Endodermal cell (in vitro differentiated cells): ENCODE measurements at regions not wholly inside any gene's neighbourhood (a gene's known extent, or its start where the extent isn't known, plus 50 kb on each side); places are given as distances from the start of the nearest gene placed in this dataset.

Experiments used
- DNase-seq: peaks from one replicate; pipeline ENCODE4 v3.0.0-alpha.2; 2017
- H3K27ac ChIP-seq: 2 replicates; pipeline ENCODE4 v1.5.1; 2013; ENCODE audit warnings: mild to moderate bottlenecking, low read depth, low read length, moderate library complexity
- H3K27me3 ChIP-seq: 2 replicates; pipeline ENCODE4 v1.6.1; 2013; ENCODE audit warnings: mild to moderate bottlenecking, low read length, moderate library complexity; ENCODE audit not compliant: insufficient read depth, control insufficient read depth, poor library complexity, severe bottlenecking
- H3K36me3 ChIP-seq: 2 replicates; pipeline ENCODE4 v1.7.0; 2013; ENCODE audit warnings: mild to moderate bottlenecking, low read length, moderate library complexity; ENCODE audit not compliant: control insufficient read depth, insufficient read depth
- H3K4me1 ChIP-seq: one replicate; pipeline ENCODE4 v1.7.0; 2013; ENCODE audit warnings: low read length; ENCODE audit not compliant: control insufficient read depth, insufficient read depth
- H3K4me3 ChIP-seq: 2 replicates; pipeline ENCODE4 v1.5.1; 2013; ENCODE audit warnings: mild to moderate bottlenecking, low read length, moderate library complexity
- H3K9ac ChIP-seq: 2 replicates; pipeline ENCODE4 v1.6.1; 2013; ENCODE audit warnings: mild to moderate bottlenecking, low read length, moderate library complexity; ENCODE audit not compliant: poor library complexity, severe bottlenecking; ENCODE audit errors: extremely low read depth
- H3K9me3 ChIP-seq: 2 replicates; pipeline ENCODE4 v1.6.1; 2013; ENCODE audit warnings: mild to moderate bottlenecking, low read length, moderate library complexity; ENCODE audit not compliant: control insufficient read depth
- H3K27ac Mint-ChIP-seq: 2 replicates; pipeline ENCODE4 v1.8.0; 2020; ENCODE audit warnings: mixed read lengths
- H3K27me3 Mint-ChIP-seq: 2 replicates; pipeline ENCODE4 v1.8.0; 2021; ENCODE audit warnings: mild to moderate bottlenecking, mixed read lengths; ENCODE audit not compliant: insufficient read depth
- H3K36me3 Mint-ChIP-seq: 2 replicates; pipeline ENCODE4 v1.8.0; 2020; ENCODE audit warnings: low read depth, mixed read lengths
- H3K4me1 Mint-ChIP-seq: 2 replicates; pipeline ENCODE4 v1.8.0; 2020; ENCODE audit warnings: mixed read lengths
- H3K4me3 Mint-ChIP-seq: 2 replicates; pipeline ENCODE4 v1.8.0; 2020; ENCODE audit warnings: mild to moderate bottlenecking, moderate library complexity, mixed read lengths
- H3K9me3 Mint-ChIP-seq: 2 replicates; pipeline ENCODE4 v1.8.0; 2020; ENCODE audit warnings: mild to moderate bottlenecking, mixed read lengths
- WGBS, 2 experiments: methylation state at CpG; one replicate each; pipeline versions ENCODE4 v1.1.5 to v1.1.7; 2013; ENCODE audit warnings: missing lambda C conversion rate in 2 of 2, mixed read lengths in 1 of 2; ENCODE audit not compliant: insufficient coverage in 1 of 2, insufficient read length in 1 of 2; 5-methylcytosine and 5-hydroxymethylcytosine counted together
- TF ChIP-seq, protein P1 (sequence below): fragments of 200-600 bp; sonication (generic); conservative IDR thresholded peaks from 2 replicates; pipeline ENCODE4 v1.5.0; 2021; ENCODE audit warnings: antibody characterized with exemption, mild to moderate bottlenecking

DNA sequence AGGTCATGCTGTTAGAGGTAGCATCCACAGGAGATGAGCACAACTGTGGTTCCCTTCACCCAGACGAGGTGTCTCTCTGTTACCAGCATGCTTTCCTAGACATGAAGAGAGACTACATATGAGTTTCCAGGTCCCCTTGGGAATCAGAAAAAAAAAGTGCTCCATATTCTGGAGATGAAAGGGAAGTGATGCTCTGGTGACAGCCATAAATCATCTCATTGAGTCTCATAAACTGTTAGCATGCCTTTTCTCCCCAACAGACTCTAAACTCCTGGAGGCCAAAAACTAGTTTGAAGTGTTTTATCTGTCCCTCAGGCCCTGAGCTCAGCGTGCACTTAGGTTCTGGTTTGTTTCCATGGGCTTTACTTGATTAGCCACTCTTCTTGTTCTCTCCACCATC, 124.6 kb upstream of the CREB1 start:
- H3K4me3 ChIP-seq, result no peak overlapping the region
- no peaks in the 10 kb centered on the region for H3K4me1 ChIP-seq
- H3K36me3 ChIP-seq, result no peaks in the 10 kb centered on the region
- H3K9ac ChIP-seq, result no peak overlapping the region
- no peak for DNase-seq
- Mint-ChIP-seq H3K9me3 (no peaks in the 10 kb centered on the region), H3K27me3 (no peaks in the 10 kb centered on the region), H3K27ac (no peak overlapping the region), H3K36me3 (peaks cover 6% of the 10 kb centered on the region), H3K4me3 (no peak overlapping the region), H3K4me1 (peaks cover 43% of the 10 kb centered on the region)
- H3K27ac ChIP-seq, result no peak overlapping the region
- no peaks in the 10 kb centered on the region for H3K27me3 ChIP-seq
- 92 to 100% methylated on average over 1 to 2 of the region's 2 CpGs for WGBS, 2 experiments
- TF ChIP-seq, protein P1, sequence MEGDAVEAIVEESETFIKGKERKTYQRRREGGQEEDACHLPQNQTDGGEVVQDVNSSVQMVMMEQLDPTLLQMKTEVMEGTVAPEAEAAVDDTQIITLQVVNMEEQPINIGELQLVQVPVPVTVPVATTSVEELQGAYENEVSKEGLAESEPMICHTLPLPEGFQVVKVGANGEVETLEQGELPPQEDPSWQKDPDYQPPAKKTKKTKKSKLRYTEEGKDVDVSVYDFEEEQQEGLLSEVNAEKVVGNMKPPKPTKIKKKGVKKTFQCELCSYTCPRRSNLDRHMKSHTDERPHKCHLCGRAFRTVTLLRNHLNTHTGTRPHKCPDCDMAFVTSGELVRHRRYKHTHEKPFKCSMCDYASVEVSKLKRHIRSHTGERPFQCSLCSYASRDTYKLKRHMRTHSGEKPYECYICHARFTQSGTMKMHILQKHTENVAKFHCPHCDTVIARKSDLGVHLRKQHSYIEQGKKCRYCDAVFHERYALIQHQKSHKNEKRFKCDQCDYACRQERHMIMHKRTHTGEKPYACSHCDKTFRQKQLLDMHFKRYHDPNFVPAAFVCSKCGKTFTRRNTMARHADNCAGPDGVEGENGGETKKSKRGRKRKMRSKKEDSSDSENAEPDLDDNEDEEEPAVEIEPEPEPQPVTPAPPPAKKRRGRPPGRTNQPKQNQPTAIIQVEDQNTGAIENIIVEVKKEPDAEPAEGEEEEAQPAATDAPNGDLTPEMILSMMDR, result no peak
- peaks cover 8% of the 10 kb centered on the region for H3K9me3 ChIP-seq

DNA sequence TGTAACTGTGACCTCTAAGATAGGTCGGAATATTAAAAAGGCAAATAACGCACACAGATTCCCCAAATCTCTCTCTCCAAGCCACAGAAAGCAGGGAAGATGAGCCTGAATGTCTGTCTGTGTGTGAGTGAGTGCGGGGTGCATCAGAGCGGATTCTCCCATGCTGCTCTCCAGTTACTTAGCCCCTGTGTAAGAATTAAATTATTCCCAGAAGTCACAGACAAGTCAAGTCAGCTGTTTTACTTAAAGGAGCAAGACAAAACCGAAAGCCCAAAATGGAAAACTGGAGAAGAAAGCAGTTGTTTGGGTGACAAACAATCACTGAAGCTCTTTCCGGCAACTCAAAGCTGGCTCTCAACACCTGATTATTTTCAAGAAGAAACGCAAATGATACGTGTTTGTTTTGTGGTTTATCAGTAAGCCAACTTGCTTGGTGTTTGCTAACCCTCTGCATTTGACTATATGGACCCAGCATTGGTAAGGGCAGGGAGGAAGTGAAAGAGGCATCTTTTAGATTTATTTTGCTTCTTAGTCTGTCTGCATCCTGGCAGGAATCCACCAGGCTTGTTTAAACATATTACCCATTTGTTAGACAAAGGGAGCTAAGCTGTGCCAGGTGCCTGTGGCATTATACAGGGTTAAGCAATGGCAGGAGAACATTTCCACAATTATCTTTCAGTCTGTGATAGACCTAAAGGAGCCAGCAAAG, 121.5 kb upstream of the CREB1 start:
- H3K27me3 ChIP-seq, result no peaks in the 10 kb centered on the region
- peak overlapping the region; percentile 5 for H3K9ac ChIP-seq
- H3K9me3 ChIP-seq, result no peaks in the 10 kb centered on the region
- 45 to 65% methylated on average over 6 to 8 of the region's 8 CpGs for WGBS, 2 experiments
- TF ChIP-seq, protein P1, result no peak
- no peaks in the 10 kb centered on the region for H3K9me3 Mint-ChIP-seq
- H3K4me1 Mint-ChIP-seq, result peaks cover 59% of the 10 kb centered on the region
- H3K4me1 ChIP-seq, result peaks cover 19% of the 10 kb centered on the region
- no peaks in the 10 kb centered on the region for H3K27me3 Mint-ChIP-seq
- H3K36me3 ChIP-seq, result no peaks in the 10 kb centered on the region
- peaks cover 6% of the 10 kb centered on the region for H3K36me3 Mint-ChIP-seq
- peak; percentile 57 for DNase-seq
- H3K4me3 Mint-ChIP-seq, result peak overlapping the region; percentile 14
- H3K27ac Mint-ChIP-seq, result peak overlapping the region; percentile 86
- peak overlapping the region; percentile 56 for H3K4me3 ChIP-seq
- H3K27ac ChIP-seq, result no peak overlapping the region

DNA sequence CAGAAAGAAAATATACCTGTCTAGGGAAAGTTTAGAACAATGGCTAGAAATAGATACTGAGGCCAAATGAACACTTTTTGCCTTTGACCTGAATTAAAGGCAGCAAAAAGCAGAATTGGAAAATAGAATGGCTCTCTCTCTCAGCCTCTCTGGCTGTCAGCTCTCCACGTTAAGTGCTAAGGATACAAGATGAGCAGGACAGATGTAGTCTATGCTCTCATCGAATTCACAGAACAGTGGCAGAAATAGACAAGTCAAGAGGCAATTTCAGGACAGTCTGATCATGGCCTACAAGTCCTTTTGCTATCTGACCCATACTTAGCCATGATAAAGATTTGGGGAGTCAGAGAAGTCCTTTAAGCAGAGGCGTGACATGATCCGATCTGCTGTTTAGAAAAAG, 120.2 kb upstream of the CREB1 start:
- no peaks in the 10 kb centered on the region for H3K36me3 Mint-ChIP-seq
- no peaks in the 10 kb centered on the region for H3K9me3 Mint-ChIP-seq
- H3K4me3 Mint-ChIP-seq, result no peak overlapping the region
- TF ChIP-seq, protein P1, result no peak
- DNase-seq, result no peak
- H3K4me3 ChIP-seq, result no peak overlapping the region
- WGBS, 2 experiments, result 78 to 86% methylated on average over 4 of the region's 4 CpGs
- peak overlapping the region; percentile 1 for H3K27ac Mint-ChIP-seq
- H3K27me3 ChIP-seq, result no peaks in the 10 kb centered on the region
- H3K9me3 ChIP-seq, result no peaks in the 10 kb centered on the region
- H3K27ac ChIP-seq, result no peak overlapping the region
- H3K27me3 Mint-ChIP-seq, result no peaks in the 10 kb centered on the region
- H3K4me1 Mint-ChIP-seq, result peaks cover 57% of the 10 kb centered on the region
- no peak overlapping the region for H3K9ac ChIP-seq
- H3K36me3 ChIP-seq, result no peaks in the 10 kb centered on the region
- peaks cover 19% of the 10 kb centered on the region for H3K4me1 ChIP-seq
